A673 (cell line): ENCODE measurements at regions not wholly inside any gene's neighbourhood (a gene's known extent, or its start where the extent isn't known, plus 50 kb on each side); places are given as distances from the start of the nearest gene placed in this dataset.
"Not testable (repeated sequence)": the region's sequence is repeated elsewhere in the genome, so short reads cannot be mapped to it uniquely, and the experiment has no call there.

Source experiments
- BruUV-seq: library from RNA; stranded (reverse); fragments of 400-500 nt; replicated peaks from 2 replicates; lab custom pipeline; 2021; lab: Mats Ljungman, UMichigan
- CTCF ChIA-PET: fragments of 300-600 bp; sonication (Branson Sonifier 250); formaldehyde crosslinking; loops from one replicate; lab custom pipeline; 2022; ENCODE audit warnings: antibody characterized with exemption; lab: Charles Lee
- POLR2A ChIA-PET: fragments of 300-600 bp; sonication (Branson Sonifier 250); formaldehyde crosslinking; loops from one replicate; lab custom pipeline; 2022; ENCODE audit warnings: antibody characterized with exemption; ENCODE audit not compliant: low non-redundant PET; lab: Charles Lee
- DNase-seq: peaks from one replicate; pipeline ENCODE4 v3.0.0-alpha.2; 2015; ENCODE audit warnings: low spot score
- H3K27ac ChIP-seq: fragments of 200-600 bp; sonication (generic); 2 replicates; pipeline ENCODE4 v1.5.1; 2016; ENCODE audit warnings: mixed run types, low read depth, mild to moderate bottlenecking, mixed read lengths, antibody characterized with exemption, low read length; ENCODE audit not compliant: poor library complexity, severe bottlenecking
- H3K27me3 ChIP-seq: fragments of 200-600 bp; sonication (generic); replicated peaks from 2 replicates; pipeline ENCODE4 v1.6.1; 2017; ENCODE audit warnings: mixed run types, low read depth, mild to moderate bottlenecking, mixed read lengths, antibody characterized with exemption, low read length; ENCODE audit not compliant: insufficient read depth, poor library complexity
- H3K36me3 ChIP-seq: fragments of 200-600 bp; sonication (generic); 2 replicates; pipeline ENCODE4 v1.6.1; 2016; ENCODE audit warnings: mixed run types, mild to moderate bottlenecking, mixed read lengths, antibody characterized with exemption, low read length; ENCODE audit not compliant: insufficient read depth, poor library complexity, severe bottlenecking
- H3K4me1 ChIP-seq: fragments of 200-600 bp; sonication (generic); 2 replicates; pipeline ENCODE4 v1.6.1; 2017; ENCODE audit warnings: mixed run types, mild to moderate bottlenecking, mixed read lengths, antibody characterized with exemption, low read length; ENCODE audit not compliant: insufficient read depth, poor library complexity, severe bottlenecking
- H3K4me3 ChIP-seq: fragments of 200-600 bp; sonication (generic); 2 replicates; pipeline ENCODE4 v1.5.1; 2016; ENCODE audit warnings: low read depth, mixed run types, mild to moderate bottlenecking, mixed read lengths, low read length; ENCODE audit not compliant: poor library complexity, severe bottlenecking
- H3K9me3 ChIP-seq: fragments of 200-600 bp; sonication (generic); 2 replicates; pipeline ENCODE4 v1.6.1; 2016; ENCODE audit warnings: mixed run types, low read depth, mild to moderate bottlenecking, mixed read lengths, antibody characterized with exemption, low read length; ENCODE audit not compliant: poor library complexity, severe bottlenecking
- CTCF ChIP-seq: fragments of 300-800, 200-600 bp; sonication (generic); conservative IDR thresholded peaks from 2 replicates; pipeline ENCODE4 v1.5.1; 2017; ENCODE audit warnings: low read depth, mild to moderate bottlenecking, antibody characterized with exemption, low read length, moderate library complexity, mixed read lengths
- EZH2 ChIP-seq: fragments of 200-600 bp; sonication (generic); IDR thresholded peaks from 2 replicates; pipeline ENCODE4 v1.6.1; 2017; ENCODE audit warnings: borderline replicate concordance, low read depth, mild to moderate bottlenecking, mixed read lengths, antibody characterized with exemption, low read length; ENCODE audit not compliant: poor library complexity, severe bottlenecking
- intact Hi-C: fragments of 100-400 bp; cut with micrococcal nuclease; formaldehyde crosslinking; loops from one replicate; pipeline ENCODE4 v1.10.0; 2022; ENCODE audit not compliant: unreplicated experiment

GRCh38 chr15:89030311-89030710 lies 57.9 kb upstream of the ABHD2 start:
- TF ChIP-seq CTCF: no peak
- TF ChIP-seq EZH2: no peak
- ChIA-PET CTCF (no interaction called here), POLR2A (no interaction called here)
- Histone ChIP-seq H3K9me3 (no peaks in the 10 kb centered on the region), H3K27ac (no peak overlapping the region), H3K4me3 (no peak overlapping the region), H3K4me1 (no peaks in the 10 kb centered on the region), H3K27me3 (no peaks in the 10 kb centered on the region), H3K36me3 (no peaks in the 10 kb centered on the region)
- intact Hi-C loops: no loop called here
- DNase-seq: no peak
- no TSS peak for BruUV-seq

- H3K9me3 ChIP-seq, intact Hi-C loops, POLR2A ChIA-PET, H3K27me3 ChIP-seq, H3K27ac ChIP-seq, BruUV-seq, H3K36me3 ChIP-seq, H3K4me3 ChIP-seq, H3K4me1 ChIP-seq, CTCF ChIA-PET, DNase-seq: not testable (repeated sequence)
Measured at GRCh38 chr15:89031637-89032285, 56.5 kb upstream of the ABHD2 start.

- H3K4me1 ChIP-seq: no peaks in the 10 kb centered on the region
- H3K27me3 ChIP-seq: peaks cover 21% of the 10 kb centered on the region
- TF ChIP-seq CTCF: peak; percentile 44; the same call in 1 of the 2 replicates
- no peak for TF ChIP-seq EZH2
- peak; percentile 9 for DNase-seq
- ChIA-PET CTCF (interaction anchor here (0.7 to 1.0 kb wide), 3 partner anchors 137 to 200 kb away, joined by 3 to 4 read pairs (median 4); no protein-coding TSS in a partner anchor), POLR2A (no interaction called here)
- H3K27ac ChIP-seq: no peak overlapping the region
- intact Hi-C loops: no loop called here
- no peaks in the 10 kb centered on the region for H3K36me3 ChIP-seq
- H3K9me3 ChIP-seq: no peaks in the 10 kb centered on the region
- BruUV-seq: no TSS peak
- H3K4me3 ChIP-seq: no peak overlapping the region
Measured at GRCh38 chr15:89034305-89034704, 54.0 kb upstream of the ABHD2 start.

- no peak overlapping the region for H3K27ac ChIP-seq
- no peak for TF ChIP-seq EZH2
- no peak for TF ChIP-seq CTCF
- DNase-seq: no peak
- no peaks in the 10 kb centered on the region for H3K9me3 ChIP-seq
- intact Hi-C loops: no loop called here
- peaks cover 21% of the 10 kb centered on the region for H3K27me3 ChIP-seq
- H3K4me3 ChIP-seq: no peak overlapping the region
- BruUV-seq: no TSS peak
- ChIA-PET CTCF (no interaction called here), POLR2A (no interaction called here)
- H3K36me3 ChIP-seq: no peaks in the 10 kb centered on the region
- H3K4me1 ChIP-seq: no peaks in the 10 kb centered on the region
Measured at GRCh38 chr15:89035150-89035549, 53.1 kb upstream of the ABHD2 start.
